ENCODE measurements at regions not wholly inside any gene's neighbourhood (a gene's known extent, or its start where the extent isn't known, plus 50 kb on each side); places are given as distances from the start of the nearest gene placed in this dataset.
A peak's percentile ranks its signal among the peaks of the same experiment; 100 is the strongest.
"Not testable (repeated sequence)": the region's sequence is repeated elsewhere in the genome, so short reads cannot be mapped to it uniquely, and the experiment has no call there.

GRCh38 chr22:22374163-22374562, 129.6 kb downstream of the VPREB1 start:
- no peak for DNase-seq

GRCh38 chr22:22374579-22374978, 130.0 kb downstream of the VPREB1 start:
- DNase-seq = no peak

- no peak for DNase-seq
Observed at GRCh38 chr22:22375576-22376351, 131.2 kb downstream of the VPREB1 start.

- DNase-seq = no peak
Observed at GRCh38 chr22:22376352-22376706, 131.7 kb downstream of the VPREB1 start.

GRCh38 chr22:22376884-22377283, 131.7 kb downstream of the ZNF280B start:
- not testable (repeated sequence) for DNase-seq

- DNase-seq = no peak
Observed at GRCh38 chr22:22377335-22377734, 131.2 kb downstream of the ZNF280B start.

GRCh38 chr22:22378446-22379415, 129.8 kb downstream of the ZNF280B start:
- DNase-seq = no peak

GRCh38 chr22:22380098-22381030, 128.2 kb downstream of the ZNF280B start:
- DNase-seq = no peak

- not testable (repeated sequence) for DNase-seq
Observed at GRCh38 chr22:22381292-22381691, 127.2 kb downstream of the ZNF280B start.

GRCh38 chr22:22384267-22384666, 124.3 kb downstream of the ZNF280B start:
- no peak for DNase-seq

- DNase-seq = no peak
Observed at GRCh38 chr22:22384668-22385244, 123.8 kb downstream of the ZNF280B start.

GRCh38 chr22:22386602-22387385, 121.7 kb downstream of the ZNF280B start:
- no peak for DNase-seq

- no peak for DNase-seq
Observed at GRCh38 chr22:22387386-22387736, 121.2 kb downstream of the ZNF280B start.

GRCh38 chr22:22388090-22388489, 120.5 kb downstream of the ZNF280B start:
- DNase-seq = no peak

GRCh38 chr22:22388494-22388893, 120.0 kb downstream of the ZNF280B start:
- DNase-seq = no peak

- no peak for DNase-seq
Observed at GRCh38 chr22:22389467-22389866, 119.1 kb downstream of the ZNF280B start.

- DNase-seq = no peak
Observed at GRCh38 chr22:22390989-22391388, 117.6 kb downstream of the ZNF280B start.

- no peak for DNase-seq
Observed at GRCh38 chr22:22391543-22391942, 117.0 kb downstream of the ZNF280B start.

GRCh38 chr22:22392131-22392530, 116.4 kb downstream of the ZNF280B start:
- DNase-seq = no peak

- no peak for DNase-seq
Observed at GRCh38 chr22:22394591-22394990, 114.0 kb downstream of the ZNF280B start.

- peak; percentile 65 to 77 (median 74) for DNase-seq
Observed at GRCh38 chr22:22395245-22395644, 113.3 kb downstream of the ZNF280B start.

Measured in suppressor macrophage (primary cell).